ENCODE measurements at regions not wholly inside any gene's neighbourhood (a gene's known extent, or its start where the extent isn't known, plus 50 kb on each side); places are given as distances from the start of the nearest gene placed in this dataset.

DNA sequence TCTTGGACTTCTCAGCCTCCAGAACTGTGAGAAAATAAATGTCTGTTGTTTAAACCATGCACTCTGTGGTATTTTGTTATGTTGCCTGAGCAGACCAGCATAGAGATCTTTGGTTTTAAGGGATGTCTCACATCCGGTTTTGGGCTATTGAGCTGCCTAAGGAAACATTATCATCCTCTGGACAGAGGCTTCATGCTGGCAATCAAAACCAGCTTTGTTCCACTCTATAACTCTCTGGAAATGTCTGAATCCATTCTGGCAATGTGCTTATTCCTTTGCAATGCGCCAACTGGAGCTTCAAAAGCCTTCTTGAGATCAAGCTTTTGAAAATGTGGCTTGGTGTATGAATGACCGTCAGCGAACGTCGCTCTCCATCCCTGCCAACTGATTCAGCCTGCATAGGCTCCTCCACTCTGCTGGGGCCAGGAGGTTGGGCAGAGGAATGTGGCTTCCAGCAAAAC lies 183.6 kb upstream of the MGAT5 start:
- DNase-seq (ENCODE audit: low read depth): no peak
- TF ChIP-seq, protein P1, sequence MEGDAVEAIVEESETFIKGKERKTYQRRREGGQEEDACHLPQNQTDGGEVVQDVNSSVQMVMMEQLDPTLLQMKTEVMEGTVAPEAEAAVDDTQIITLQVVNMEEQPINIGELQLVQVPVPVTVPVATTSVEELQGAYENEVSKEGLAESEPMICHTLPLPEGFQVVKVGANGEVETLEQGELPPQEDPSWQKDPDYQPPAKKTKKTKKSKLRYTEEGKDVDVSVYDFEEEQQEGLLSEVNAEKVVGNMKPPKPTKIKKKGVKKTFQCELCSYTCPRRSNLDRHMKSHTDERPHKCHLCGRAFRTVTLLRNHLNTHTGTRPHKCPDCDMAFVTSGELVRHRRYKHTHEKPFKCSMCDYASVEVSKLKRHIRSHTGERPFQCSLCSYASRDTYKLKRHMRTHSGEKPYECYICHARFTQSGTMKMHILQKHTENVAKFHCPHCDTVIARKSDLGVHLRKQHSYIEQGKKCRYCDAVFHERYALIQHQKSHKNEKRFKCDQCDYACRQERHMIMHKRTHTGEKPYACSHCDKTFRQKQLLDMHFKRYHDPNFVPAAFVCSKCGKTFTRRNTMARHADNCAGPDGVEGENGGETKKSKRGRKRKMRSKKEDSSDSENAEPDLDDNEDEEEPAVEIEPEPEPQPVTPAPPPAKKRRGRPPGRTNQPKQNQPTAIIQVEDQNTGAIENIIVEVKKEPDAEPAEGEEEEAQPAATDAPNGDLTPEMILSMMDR (conservative IDR thresholded peaks at IDR 0.05; ENCODE audit: low read depth, low read length): no peak
- no peak overlapping the region for H3K4me3 ChIP-seq (ENCODE audit: low read length)

DNA sequence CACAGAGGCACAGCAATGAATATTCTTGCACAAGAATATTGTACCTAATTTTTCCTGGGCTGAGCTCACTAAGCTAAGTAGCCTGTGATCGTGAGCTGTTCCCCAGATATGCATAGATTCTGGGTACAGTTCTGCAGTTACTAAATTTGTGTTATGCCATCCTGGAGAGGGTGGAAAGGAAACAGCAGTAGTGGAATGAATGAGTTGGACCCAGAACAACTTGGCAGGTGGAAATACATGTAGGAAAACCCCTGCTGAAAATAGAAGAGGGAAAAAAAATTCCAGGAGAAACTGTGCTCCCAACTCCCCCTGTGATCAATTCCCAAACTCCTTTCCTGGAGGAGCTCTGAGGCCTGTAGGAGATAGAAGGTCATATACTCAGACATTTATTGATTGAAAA lies 181.5 kb upstream of the MGAT5 start:
- TF ChIP-seq, protein P1 (conservative IDR thresholded peaks at IDR 0.05; ENCODE audit: low read depth, low read length): no peak
- no peak for DNase-seq (ENCODE audit: low read depth)
- no peak overlapping the region for H3K4me3 ChIP-seq (ENCODE audit: low read length)

DNA sequence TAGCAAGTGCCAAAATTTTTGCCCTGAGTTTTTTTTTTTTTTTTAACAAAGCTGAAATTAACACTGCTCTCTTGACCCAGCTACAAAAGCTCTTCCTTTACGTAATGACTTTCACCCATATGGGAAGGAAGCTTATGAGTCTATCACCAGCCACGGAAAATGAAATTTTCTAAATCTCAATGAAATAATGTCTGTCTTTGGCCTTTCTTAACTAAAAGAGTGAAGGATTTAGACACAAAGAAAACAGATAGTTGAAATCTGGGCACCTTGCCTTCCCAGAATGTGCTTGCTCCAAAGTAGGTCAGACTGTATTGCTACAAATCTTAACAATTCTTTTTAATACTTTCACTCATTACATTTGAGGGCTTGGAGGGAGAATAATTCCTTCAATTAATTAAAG lies 180.8 kb upstream of the MGAT5 start:
- TF ChIP-seq, protein P1 (conservative IDR thresholded peaks at IDR 0.05; ENCODE audit: low read depth, low read length): no peak
- DNase-seq (ENCODE audit: low read depth): no peak
- H3K4me3 ChIP-seq (ENCODE audit: low read length): no peak overlapping the region

DNA sequence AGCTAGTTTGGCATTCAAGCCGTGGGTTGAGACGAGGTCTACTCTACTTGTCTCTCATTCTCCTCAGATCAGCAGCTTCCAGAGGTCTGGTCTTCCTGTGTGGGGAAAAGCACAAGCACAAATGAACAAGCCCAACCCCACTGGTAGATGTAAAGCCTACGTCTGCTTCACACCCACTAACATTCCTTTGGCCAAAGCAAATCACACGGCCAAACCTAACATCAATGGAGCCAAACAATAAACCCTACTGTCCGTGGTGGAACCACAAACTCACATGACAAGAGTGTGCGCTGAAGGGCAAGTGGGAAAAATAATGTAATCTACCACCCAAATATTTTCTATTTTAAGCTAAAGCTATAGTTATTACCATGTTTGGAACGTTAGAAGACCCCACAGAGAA lies 179.3 kb upstream of the MGAT5 start:
- no peak overlapping the region for H3K4me3 ChIP-seq (ENCODE audit: low read length)
- TF ChIP-seq, protein P1 (conservative IDR thresholded peaks at IDR 0.05; ENCODE audit: low read depth, low read length): no peak
- no peak for DNase-seq (ENCODE audit: low read depth)

DNA sequence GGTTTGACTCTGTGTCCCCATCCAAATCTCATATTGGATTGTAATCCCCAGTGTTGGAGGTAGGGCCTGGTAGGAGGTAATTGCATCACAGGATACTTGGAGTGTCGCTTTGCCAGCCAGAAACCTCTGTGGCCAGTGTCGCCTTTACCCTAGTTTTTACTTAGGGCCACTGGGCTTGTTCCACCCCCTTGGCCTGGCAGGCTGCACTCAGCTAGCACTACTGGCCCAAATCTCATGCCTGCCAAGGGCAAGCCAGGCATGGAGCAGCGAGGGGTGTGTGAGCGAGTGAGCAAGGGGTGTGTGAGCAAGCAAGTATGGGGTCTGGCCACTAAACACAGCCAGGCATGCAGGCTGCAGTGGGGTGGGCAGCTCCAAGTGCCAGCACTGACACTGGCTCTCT lies 178.7 kb upstream of the MGAT5 start:
- no peak overlapping the region for H3K4me3 ChIP-seq (ENCODE audit: low read length)
- TF ChIP-seq, protein P1 (conservative IDR thresholded peaks at IDR 0.05; ENCODE audit: low read depth, low read length): no peak
- no peak for DNase-seq (ENCODE audit: low read depth)

DNA sequence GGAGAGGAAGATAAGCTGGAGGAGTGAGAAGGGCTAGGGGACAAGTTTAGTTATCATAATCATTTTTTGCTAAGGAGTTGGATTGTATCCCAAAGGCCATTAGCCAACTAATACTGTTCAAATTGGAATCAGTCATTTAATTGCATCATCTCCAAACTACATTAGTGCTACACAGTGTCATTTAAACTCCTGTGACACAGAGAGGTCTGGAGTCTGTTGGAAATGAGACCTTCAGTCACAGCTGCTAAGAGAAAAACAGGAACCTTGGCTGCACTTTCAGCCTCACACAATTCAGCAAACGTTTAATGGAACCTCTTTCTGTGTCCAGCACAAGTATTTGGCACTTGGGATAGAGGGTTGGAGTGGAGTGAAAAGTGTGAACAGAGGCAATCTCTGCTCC lies 175.5 kb upstream of the MGAT5 start:
- H3K4me3 ChIP-seq (ENCODE audit: low read length): no peak overlapping the region
- TF ChIP-seq, protein P1 (conservative IDR thresholded peaks at IDR 0.05; ENCODE audit: low read depth, low read length): no peak
- no peak for DNase-seq (ENCODE audit: low read depth)

DNA sequence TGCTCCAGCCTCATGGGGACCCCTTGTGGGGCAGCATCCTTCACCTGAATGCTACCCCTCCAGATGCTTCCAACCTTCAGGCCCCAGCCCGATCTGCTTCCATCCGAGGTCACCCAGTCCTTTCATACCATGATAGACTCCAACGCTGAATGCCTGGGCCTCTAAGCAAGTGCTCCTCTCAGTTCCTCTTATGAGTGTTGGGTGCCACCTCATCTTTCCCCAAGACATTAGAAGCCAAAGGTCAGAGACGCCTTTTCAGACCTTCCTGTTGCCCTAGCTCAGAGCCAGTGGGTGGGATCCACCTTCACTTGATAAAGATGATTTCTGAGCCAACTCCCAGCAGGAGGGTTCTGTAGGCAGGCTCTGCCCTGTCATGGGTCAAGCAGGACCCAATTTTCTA lies 174.5 kb upstream of the MGAT5 start:
- no peak overlapping the region for H3K4me3 ChIP-seq (ENCODE audit: low read length)
- no peak for DNase-seq (ENCODE audit: low read depth)
- TF ChIP-seq, protein P1 (conservative IDR thresholded peaks at IDR 0.05; ENCODE audit: low read depth, low read length): no peak
